Ishikawa (cell line): ENCODE measurements at regions not wholly inside any gene's neighbourhood (a gene's known extent, or its start where the extent isn't known, plus 50 kb on each side); places are given as distances from the start of the nearest gene placed in this dataset.

Source experiments
- CREB1 ChIP-seq: IDR thresholded peaks from 2 replicates; pipeline ENCODE4 v1.6.1; 2012; ENCODE audit warnings: low read depth
- EP300 ChIP-seq: IDR thresholded peaks from 2 replicates; pipeline ENCODE4 v1.6.1; 2012; ENCODE audit warnings: borderline replicate concordance
- RAD21 ChIP-seq: IDR thresholded peaks from 2 replicates; pipeline ENCODE4 v1.6.1; 2012; ENCODE audit warnings: low read depth
- REST ChIP-seq: IDR thresholded peaks from 2 replicates; pipeline ENCODE4 v1.6.1; 2012; ENCODE audit warnings: low read depth, mild to moderate bottlenecking
- TAF1 ChIP-seq: IDR thresholded peaks from 2 replicates; pipeline ENCODE4 v1.6.1; 2012; ENCODE audit warnings: low read depth, mild to moderate bottlenecking
- USF1 ChIP-seq: IDR thresholded peaks from 2 replicates; pipeline ENCODE4 v1.6.1; 2012
- YY1 ChIP-seq: IDR thresholded peaks from 2 replicates; pipeline ENCODE4 v1.6.1; 2012; ENCODE audit warnings: low read depth

GRCh38 chr10:31617757-31618156 is 298.7 kb downstream of the ZEB1 start:
- TF ChIP-seq EP300 (no peak), REST (no peak), CREB1 (no peak), TAF1 (no peak), YY1 (no peak), RAD21 (no peak), USF1 (no peak)
